H54 (cell line): ENCODE measurements at regions not wholly inside any gene's neighbourhood (a gene's known extent, or its start where the extent isn't known, plus 50 kb on each side); places are given as distances from the start of the nearest gene placed in this dataset.
"Not testable (repeated sequence)": the region's sequence is repeated elsewhere in the genome, so short reads cannot be mapped to it uniquely, and the experiment has no call there.

Source experiments
- DNase-seq: peaks from one replicate; pipeline ENCODE4 v3.0.0; 2011; ENCODE audit warnings: low spot score, mixed read lengths; ENCODE audit not compliant: insufficient read length
- FAIRE-seq: peaks from 3 replicates; lab custom pipeline; 2011; peaks lifted over from hg19 to GRCh38; lab: Jason Lieb, UNC
- POLR2A ChIP-seq: IDR thresholded peaks from 2 replicates; pipeline ENCODE4 v1.6.1; 2011; ENCODE audit warnings: low read depth, mild to moderate bottlenecking, low read length

- DNase-seq (no peak), FAIRE-seq (no peak)
Observed at GRCh38 chr12:24374452-24374851, 425.0 kb upstream of the SOX5 start.

GRCh38 chr12:24373004-24373403 lies 423.5 kb upstream of the SOX5 start:
- no peak for DNase-seq
- no peak for FAIRE-seq
- TF ChIP-seq POLR2A: no peak

More at GRCh38 chr12:24374452-24374851, 425.0 kb upstream of the SOX5 start:
- TF ChIP-seq POLR2A: no peak

GRCh38 chr12:24366514-24366913 lies 417.0 kb upstream of the SOX5 start:
- no peak for FAIRE-seq
- TF ChIP-seq POLR2A: no peak
- no peak for DNase-seq

GRCh38 chr12:24364921-24365320 lies 415.5 kb upstream of the SOX5 start:
- TF ChIP-seq POLR2A: no peak
- FAIRE-seq: no peak

GRCh38 chr12:24363177-24363754 lies 413.8 kb upstream of the SOX5 start:
- TF ChIP-seq POLR2A: no peak
- no peak for FAIRE-seq
- DNase-seq: no peak

More at GRCh38 chr12:24364921-24365320, 415.5 kb upstream of the SOX5 start:
- no peak for DNase-seq

- DNase-seq (no peak), FAIRE-seq (no peak)
- no peak for TF ChIP-seq POLR2A
Observed at GRCh38 chr12:24361877-24362580, 412.6 kb upstream of the SOX5 start.

- DNase-seq (no peak), FAIRE-seq (no peak)
- no peak for TF ChIP-seq POLR2A
Observed at GRCh38 chr12:24360907-24361306, 411.4 kb upstream of the SOX5 start.

GRCh38 chr12:24360461-24360860 lies 411.0 kb upstream of the SOX5 start:
- no peak for DNase-seq
- TF ChIP-seq POLR2A: no peak
- FAIRE-seq: no peak

- DNase-seq: no peak
- FAIRE-seq: no peak
- no peak for TF ChIP-seq POLR2A
Observed at GRCh38 chr12:24360057-24360456, 410.6 kb upstream of the SOX5 start.

- no peak for TF ChIP-seq POLR2A
- FAIRE-seq: no peak
- no peak for DNase-seq
Observed at GRCh38 chr12:24359418-24359817, 409.9 kb upstream of the SOX5 start.

GRCh38 chr12:24356240-24356804 lies 406.9 kb upstream of the SOX5 start:
- DNase-seq: no peak
- no peak for TF ChIP-seq POLR2A
- no peak for FAIRE-seq

- DNase-seq (no peak), FAIRE-seq (no peak)
- TF ChIP-seq POLR2A: no peak
Observed at GRCh38 chr12:24352363-24352762, 402.9 kb upstream of the SOX5 start.

- no peak for DNase-seq
- no peak for FAIRE-seq
- no peak for TF ChIP-seq POLR2A
Observed at GRCh38 chr12:24349051-24349799, 399.8 kb upstream of the SOX5 start.

GRCh38 chr12:24348180-24348579 lies 398.7 kb upstream of the SOX5 start:
- DNase-seq: not testable (repeated sequence)

GRCh38 chr12:24328261-24328660 lies 378.8 kb upstream of the SOX5 start:
- no peak for TF ChIP-seq POLR2A
- no peak for DNase-seq
- no peak for FAIRE-seq

More at GRCh38 chr12:24348180-24348579, 398.7 kb upstream of the SOX5 start:
- FAIRE-seq: not testable (repeated sequence)
